Glomerular endothelial cell (primary cell): ENCODE measurements at regions not wholly inside any gene's neighbourhood (a gene's known extent, or its start where the extent isn't known, plus 50 kb on each side); places are given as distances from the start of the nearest gene placed in this dataset.
"Not testable (repeated sequence)": the region's sequence is repeated elsewhere in the genome, so short reads cannot be mapped to it uniquely, and the experiment has no call there.

Experiments used
- DNase-seq: peaks from one replicate; pipeline ENCODE4 v3.0.0-alpha.2; 2011; ENCODE audit warnings: low read depth, low spot score; ENCODE audit errors: extremely low read depth

GRCh38 chr20:51132279-51132678 lies 109.4 kb upstream of the KCNG1 start:
- DNase-seq: no peak

GRCh38 chr20:51131811-51132210 lies 108.9 kb upstream of the KCNG1 start:
- no peak for DNase-seq

DNA sequence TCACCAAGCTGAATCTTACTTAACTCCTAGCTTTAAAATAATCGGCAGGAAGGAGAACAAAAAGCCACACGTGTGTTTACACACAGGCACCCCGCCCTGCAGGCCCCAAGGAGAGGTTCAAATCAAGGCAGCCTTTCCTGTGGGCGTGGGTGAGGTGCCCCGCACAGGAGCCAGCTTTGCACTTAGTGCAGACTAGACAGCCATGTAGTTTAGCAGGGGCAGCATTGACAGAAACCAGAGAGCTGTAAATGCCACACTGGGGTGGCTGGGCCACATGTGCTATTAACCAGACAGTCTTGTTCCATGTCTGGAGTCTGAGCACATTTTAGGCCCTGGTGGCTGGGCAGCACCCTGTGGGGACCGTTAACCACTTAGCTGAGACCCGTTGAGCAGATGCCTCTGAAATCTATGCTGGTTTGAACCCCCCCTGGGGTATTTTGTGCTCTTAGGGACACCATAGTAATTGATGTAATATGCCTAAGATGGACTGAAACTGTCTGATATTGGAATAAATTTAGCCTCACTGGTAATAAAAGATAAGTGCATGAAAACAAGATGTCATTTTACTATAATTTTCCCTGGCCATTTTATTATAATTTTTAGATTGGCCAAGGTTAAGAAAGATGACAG lies 106.4 kb upstream of the KCNG1 start:
- DNase-seq: no peak

DNA sequence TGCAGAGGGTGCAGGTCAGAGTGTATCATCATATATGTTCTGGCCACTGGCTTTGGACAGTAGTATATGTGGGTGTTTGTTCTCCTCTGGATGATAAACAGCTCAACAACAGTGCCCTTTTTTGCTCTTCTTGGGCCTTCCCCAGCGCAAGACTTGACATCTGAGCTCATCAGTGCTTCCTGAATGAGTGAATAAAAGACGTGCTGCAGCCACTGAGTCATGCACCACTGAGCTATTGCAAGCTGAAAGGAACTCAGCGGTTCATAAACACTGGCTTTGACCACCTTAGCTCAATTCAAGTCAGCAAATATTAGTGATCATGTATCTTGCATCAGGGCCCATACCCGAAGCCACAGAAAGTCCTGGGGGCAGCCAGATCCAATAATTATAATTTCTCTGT lies 105.3 kb upstream of the KCNG1 start:
- no peak for DNase-seq

DNA sequence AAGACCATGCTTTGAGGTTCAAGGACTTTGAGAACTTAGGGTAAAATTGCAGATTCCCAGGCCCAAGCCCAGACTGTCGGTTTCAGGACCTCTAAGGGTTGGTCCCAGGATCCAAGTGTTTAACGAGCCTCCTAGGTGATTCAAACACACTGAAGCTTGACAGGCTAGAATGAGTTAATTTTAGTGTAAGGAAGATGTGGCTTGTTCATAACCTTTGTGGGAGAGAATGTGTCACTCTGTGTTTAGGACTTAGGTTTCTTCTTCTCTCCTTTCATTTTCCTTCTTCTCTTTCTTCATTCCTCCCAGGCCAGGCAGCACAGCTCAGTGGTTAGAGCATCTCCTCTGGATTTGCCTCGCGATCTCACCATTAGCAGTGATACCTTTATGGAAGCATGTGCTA lies 104.8 kb upstream of the KCNG1 start:
- DNase-seq: no peak

GRCh38 chr20:51126337-51126736 lies 103.4 kb upstream of the KCNG1 start:
- DNase-seq: no peak

DNA sequence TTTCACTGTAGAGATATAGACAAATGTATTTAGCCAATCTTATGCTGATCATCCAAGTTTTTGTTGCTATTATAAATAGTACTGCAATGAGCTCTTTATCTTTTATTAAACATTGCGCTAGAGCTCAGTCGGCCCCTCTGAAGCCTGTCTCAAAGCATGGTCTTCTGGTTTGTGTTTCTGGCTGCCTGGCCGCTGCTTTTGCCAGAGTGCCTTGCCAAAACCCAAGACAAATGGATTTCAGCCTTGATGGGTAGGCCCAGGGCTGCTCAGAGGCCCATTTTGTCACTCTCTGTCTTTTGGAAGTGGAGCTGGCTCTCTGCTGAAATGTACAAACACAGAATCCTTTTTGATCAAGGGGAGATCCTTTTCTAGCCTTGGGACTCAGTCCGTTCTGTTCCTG lies 102.9 kb upstream of the KCNG1 start:
- DNase-seq: no peak

- no peak for DNase-seq
These were observed 102.2 kb upstream of the KCNG1 start for GRCh38 chr20:51125105-51125504.

- not testable (repeated sequence) for DNase-seq
These were observed 101.0 kb upstream of the KCNG1 start for GRCh38 chr20:51123887-51124286.

DNA sequence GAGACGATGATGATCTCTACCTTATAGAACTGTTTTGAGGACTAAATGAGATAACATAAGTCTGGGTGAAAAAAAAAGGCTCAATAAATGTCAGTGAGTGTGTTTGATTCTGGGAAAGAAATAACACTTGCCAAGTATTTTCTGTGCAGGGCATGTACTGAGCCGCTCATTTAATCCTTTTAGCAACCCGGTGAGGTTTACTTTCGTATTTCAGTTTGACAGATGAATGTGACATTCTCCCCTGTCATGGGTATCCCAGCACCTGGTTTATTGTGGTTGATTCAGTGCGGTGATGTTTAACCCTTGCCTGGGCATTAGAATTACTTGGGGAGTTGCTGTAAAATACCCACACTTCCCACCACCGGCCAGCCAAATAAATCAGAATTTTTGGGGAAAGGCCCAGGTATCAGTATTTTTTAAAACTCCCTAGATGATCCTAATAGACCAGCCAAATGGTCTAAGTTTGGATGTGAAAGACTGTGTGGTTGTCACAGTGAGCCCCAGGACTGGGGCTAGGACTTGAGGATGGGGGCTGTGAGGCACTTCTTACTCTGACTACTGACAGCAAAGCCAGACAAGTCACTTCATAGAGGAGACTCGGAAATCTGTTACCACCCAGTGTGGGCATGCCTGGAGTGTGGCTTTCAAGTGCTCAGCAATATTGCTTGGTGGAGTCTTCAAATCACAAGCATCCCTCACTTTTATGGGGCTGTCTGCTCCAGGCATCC lies 100.2 kb upstream of the KCNG1 start:
- DNase-seq: no peak

DNA sequence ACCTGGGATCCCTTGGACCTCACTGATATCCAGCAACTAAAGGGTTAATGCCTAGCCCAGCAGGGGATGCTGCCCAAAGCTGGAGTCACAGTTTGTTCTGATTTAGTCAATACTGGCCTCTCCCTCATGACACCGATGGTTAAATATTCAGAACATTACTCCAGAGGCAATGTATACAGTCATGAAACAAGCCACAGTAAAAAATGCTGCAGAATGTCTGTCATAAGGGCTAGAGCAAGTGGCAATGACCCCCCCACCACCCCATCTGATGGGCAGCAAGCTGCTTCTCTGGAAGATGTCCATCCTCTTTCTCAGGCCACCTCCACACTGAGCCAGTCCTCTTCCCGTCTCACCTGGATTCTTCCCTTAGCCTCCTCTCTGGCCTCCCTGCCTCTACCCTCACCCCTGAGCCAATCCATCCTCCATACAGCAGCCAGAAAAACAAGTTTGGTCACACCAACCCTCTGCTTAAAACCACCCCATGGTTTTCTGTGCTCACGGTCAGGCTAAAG lies 99.0 kb upstream of the KCNG1 start:
- DNase-seq: no peak

DNA sequence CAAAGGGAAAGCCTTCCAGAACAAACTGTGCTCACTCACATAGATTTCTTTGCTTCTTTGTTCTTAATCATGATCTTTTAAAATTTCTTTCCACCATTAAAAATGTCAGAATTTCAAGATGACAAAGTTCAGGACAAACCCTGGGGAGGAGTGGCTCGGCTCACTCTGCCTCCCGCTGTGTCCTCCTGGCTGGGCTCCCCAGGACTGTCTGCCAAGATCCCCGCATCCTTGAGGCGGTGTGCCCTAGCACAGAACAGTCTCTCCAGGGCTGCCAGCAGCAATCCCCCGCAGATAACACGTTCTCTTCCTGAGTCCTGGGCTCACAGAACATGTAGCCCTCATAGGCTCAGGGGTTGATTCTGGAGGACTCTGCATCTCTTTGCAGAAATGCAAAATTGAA lies 98.4 kb upstream of the KCNG1 start:
- DNase-seq: no peak

- DNase-seq: no peak
These were observed 98.0 kb upstream of the KCNG1 start for GRCh38 chr20:51120868-51121267.

GRCh38 chr20:51120438-51120837 lies 97.5 kb upstream of the KCNG1 start:
- DNase-seq: no peak

DNA sequence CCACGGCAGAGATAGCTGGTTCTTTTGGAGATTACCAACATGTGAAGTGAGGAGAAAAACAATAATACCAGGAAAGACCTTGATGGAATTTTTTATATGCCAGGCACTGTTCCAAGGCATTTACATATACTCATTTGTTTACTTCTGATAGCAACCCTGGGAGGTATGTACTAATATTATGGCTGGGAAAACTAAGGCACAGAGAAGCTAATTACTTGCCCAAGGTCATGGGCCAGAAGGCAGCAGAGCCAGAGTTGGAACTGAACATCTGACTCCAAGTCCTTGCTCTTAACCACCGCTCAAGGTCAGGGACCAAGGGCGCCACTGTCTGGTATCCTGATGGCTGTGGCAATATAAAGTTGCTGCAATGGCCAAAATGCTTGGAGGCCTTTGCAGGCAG lies 97.0 kb upstream of the KCNG1 start:
- no peak for DNase-seq

GRCh38 chr20:51118985-51119527 lies 96.1 kb upstream of the KCNG1 start:
- no peak for DNase-seq

GRCh38 chr20:51118216-51118615 lies 95.3 kb upstream of the KCNG1 start:
- DNase-seq: no peak

DNA sequence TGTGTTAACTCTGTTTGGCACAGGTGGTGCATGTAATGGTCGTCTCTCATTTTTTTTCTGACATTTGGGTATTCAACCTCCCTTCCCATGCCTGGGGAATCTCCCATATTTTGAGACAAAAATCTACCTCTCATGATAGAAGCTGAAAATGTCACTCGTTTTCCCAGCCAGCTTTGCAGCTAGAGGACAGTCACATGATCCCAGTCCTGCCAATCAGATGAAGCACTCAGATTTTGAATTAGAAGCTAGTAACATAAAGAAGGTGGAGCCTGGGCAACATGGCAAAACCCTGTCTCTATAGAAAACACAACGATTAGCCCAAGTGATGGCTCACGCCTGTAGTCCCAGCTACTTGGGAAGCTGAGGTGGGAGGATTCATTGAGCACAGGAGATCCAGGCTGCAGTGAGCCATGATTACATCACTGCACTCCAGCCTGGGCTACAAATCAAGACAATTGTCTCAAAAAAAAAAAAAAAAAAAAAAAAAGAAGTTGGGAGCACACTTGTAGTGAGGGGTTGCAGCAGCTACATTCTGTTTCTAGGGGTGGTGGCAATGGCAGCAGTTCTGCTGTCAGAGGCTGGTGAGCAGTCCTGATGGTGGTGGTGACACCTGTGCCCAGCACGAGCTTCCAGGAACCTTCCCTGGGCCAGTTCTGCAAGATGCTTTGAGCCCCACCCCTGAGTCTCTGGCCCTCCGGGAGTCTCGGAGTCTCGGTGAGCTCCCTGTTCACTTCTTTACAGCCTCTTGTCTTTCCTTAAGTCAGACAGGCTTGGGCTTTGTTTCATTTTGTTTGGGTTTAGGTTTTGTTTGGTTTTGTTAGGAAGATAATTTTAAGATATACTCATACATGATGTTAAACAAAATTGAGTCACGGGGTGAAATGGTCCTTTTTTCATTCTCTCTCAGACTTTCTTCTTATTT lies 94.1 kb upstream of the KCNG1 start:
- no peak for DNase-seq

- no peak for DNase-seq
These were observed 88.4 kb upstream of the KCNG1 start for GRCh38 chr20:51111290-51111689.

- no peak for DNase-seq
These were observed 85.9 kb upstream of the KCNG1 start for GRCh38 chr20:51108638-51109363.
